ENCODE measurements at regions not wholly inside any gene's neighbourhood (a gene's known extent, or its start where the extent isn't known, plus 50 kb on each side); places are given as distances from the start of the nearest gene placed in this dataset.

DNA sequence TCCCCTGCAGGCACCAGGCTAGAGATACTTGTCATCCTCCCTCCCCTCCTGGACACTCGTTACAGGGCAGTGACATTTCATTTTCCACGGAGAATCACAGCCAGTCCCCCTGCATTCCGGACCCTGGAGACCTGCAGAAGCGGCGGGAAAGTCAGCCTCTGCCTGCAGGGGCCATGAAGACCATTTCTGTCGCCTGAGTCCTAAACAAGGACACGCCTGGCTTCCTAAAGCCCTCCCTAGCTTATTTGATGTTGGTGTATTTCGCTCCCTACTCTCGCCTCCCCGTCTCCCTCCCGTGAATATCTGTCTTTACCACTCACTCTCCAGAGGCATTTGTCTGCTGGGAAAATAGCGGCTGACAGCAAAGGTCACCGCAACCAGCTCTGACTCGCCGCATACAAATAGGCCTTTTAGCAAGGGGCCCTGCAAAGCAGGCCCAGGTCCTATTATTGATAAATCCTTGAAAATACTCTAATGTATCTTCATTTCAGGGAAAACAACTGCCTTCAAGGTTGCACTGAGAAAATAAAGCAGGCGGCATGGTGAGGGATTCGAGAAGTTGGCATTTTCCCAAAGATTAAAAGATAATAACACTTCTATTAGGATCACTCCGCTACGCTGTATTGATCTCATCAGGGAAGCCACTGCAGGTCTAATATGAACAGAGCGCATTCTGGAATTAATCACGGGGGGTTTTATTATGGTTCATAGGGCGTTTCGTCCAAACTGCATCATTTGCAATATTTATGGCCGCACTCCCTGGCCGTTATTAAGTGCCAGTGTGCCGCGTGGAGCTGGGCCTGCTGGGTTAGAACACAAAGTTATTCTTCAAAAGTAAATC is 447.1 kb upstream of the CDH5 start:
- TF ChIP-seq POLR2A (IDR thresholded peaks at IDR 0.05) (no peak), EP300 (IDR thresholded peaks at IDR 0.05) (no peak)
- TF ChIP-seq, protein P1, sequence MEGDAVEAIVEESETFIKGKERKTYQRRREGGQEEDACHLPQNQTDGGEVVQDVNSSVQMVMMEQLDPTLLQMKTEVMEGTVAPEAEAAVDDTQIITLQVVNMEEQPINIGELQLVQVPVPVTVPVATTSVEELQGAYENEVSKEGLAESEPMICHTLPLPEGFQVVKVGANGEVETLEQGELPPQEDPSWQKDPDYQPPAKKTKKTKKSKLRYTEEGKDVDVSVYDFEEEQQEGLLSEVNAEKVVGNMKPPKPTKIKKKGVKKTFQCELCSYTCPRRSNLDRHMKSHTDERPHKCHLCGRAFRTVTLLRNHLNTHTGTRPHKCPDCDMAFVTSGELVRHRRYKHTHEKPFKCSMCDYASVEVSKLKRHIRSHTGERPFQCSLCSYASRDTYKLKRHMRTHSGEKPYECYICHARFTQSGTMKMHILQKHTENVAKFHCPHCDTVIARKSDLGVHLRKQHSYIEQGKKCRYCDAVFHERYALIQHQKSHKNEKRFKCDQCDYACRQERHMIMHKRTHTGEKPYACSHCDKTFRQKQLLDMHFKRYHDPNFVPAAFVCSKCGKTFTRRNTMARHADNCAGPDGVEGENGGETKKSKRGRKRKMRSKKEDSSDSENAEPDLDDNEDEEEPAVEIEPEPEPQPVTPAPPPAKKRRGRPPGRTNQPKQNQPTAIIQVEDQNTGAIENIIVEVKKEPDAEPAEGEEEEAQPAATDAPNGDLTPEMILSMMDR (IDR thresholded peaks at IDR 0.05) = no peak
